A673 (cell line): ENCODE measurements at regions not wholly inside any gene's neighbourhood (a gene's known extent, or its start where the extent isn't known, plus 50 kb on each side); places are given as distances from the start of the nearest gene placed in this dataset.

Source experiments
- BruUV-seq: library from RNA; stranded (reverse); fragments of 400-500 nt; replicated peaks from 2 replicates; lab custom pipeline; 2021; lab: Mats Ljungman, UMichigan
- CTCF ChIA-PET: fragments of 300-600 bp; sonication (Branson Sonifier 250); formaldehyde crosslinking; loops from one replicate; lab custom pipeline; 2022; ENCODE audit warnings: antibody characterized with exemption; lab: Charles Lee
- POLR2A ChIA-PET: fragments of 300-600 bp; sonication (Branson Sonifier 250); formaldehyde crosslinking; loops from one replicate; lab custom pipeline; 2022; ENCODE audit warnings: antibody characterized with exemption; ENCODE audit not compliant: low non-redundant PET; lab: Charles Lee
- DNase-seq: peaks from one replicate; pipeline ENCODE4 v3.0.0-alpha.2; 2015; ENCODE audit warnings: low spot score
- H3K27ac ChIP-seq: fragments of 200-600 bp; sonication (generic); 2 replicates; pipeline ENCODE4 v1.5.1; 2016; ENCODE audit warnings: mixed run types, low read depth, mild to moderate bottlenecking, mixed read lengths, antibody characterized with exemption, low read length; ENCODE audit not compliant: poor library complexity, severe bottlenecking
- H3K27me3 ChIP-seq: fragments of 200-600 bp; sonication (generic); replicated peaks from 2 replicates; pipeline ENCODE4 v1.6.1; 2017; ENCODE audit warnings: mixed run types, low read depth, mild to moderate bottlenecking, mixed read lengths, antibody characterized with exemption, low read length; ENCODE audit not compliant: insufficient read depth, poor library complexity
- H3K36me3 ChIP-seq: fragments of 200-600 bp; sonication (generic); 2 replicates; pipeline ENCODE4 v1.6.1; 2016; ENCODE audit warnings: mixed run types, mild to moderate bottlenecking, mixed read lengths, antibody characterized with exemption, low read length; ENCODE audit not compliant: insufficient read depth, poor library complexity, severe bottlenecking
- H3K4me1 ChIP-seq: fragments of 200-600 bp; sonication (generic); 2 replicates; pipeline ENCODE4 v1.6.1; 2017; ENCODE audit warnings: mixed run types, mild to moderate bottlenecking, mixed read lengths, antibody characterized with exemption, low read length; ENCODE audit not compliant: insufficient read depth, poor library complexity, severe bottlenecking
- H3K4me3 ChIP-seq: fragments of 200-600 bp; sonication (generic); 2 replicates; pipeline ENCODE4 v1.5.1; 2016; ENCODE audit warnings: low read depth, mixed run types, mild to moderate bottlenecking, mixed read lengths, low read length; ENCODE audit not compliant: poor library complexity, severe bottlenecking
- H3K9me3 ChIP-seq: fragments of 200-600 bp; sonication (generic); 2 replicates; pipeline ENCODE4 v1.6.1; 2016; ENCODE audit warnings: mixed run types, low read depth, mild to moderate bottlenecking, mixed read lengths, antibody characterized with exemption, low read length; ENCODE audit not compliant: poor library complexity, severe bottlenecking
- EZH2 ChIP-seq: fragments of 200-600 bp; sonication (generic); IDR thresholded peaks from 2 replicates; pipeline ENCODE4 v1.6.1; 2017; ENCODE audit warnings: borderline replicate concordance, low read depth, mild to moderate bottlenecking, mixed read lengths, antibody characterized with exemption, low read length; ENCODE audit not compliant: poor library complexity, severe bottlenecking
- intact Hi-C: fragments of 100-400 bp; cut with micrococcal nuclease; formaldehyde crosslinking; loops from one replicate; pipeline ENCODE4 v1.10.0; 2022; ENCODE audit not compliant: unreplicated experiment
- TF ChIP-seq, protein P1 (sequence below): fragments of 300-800, 200-600 bp; sonication (generic); conservative IDR thresholded peaks from 2 replicates; pipeline ENCODE4 v1.5.1; 2017; ENCODE audit warnings: low read depth, mild to moderate bottlenecking, antibody characterized with exemption, low read length, moderate library complexity, mixed read lengths

DNA sequence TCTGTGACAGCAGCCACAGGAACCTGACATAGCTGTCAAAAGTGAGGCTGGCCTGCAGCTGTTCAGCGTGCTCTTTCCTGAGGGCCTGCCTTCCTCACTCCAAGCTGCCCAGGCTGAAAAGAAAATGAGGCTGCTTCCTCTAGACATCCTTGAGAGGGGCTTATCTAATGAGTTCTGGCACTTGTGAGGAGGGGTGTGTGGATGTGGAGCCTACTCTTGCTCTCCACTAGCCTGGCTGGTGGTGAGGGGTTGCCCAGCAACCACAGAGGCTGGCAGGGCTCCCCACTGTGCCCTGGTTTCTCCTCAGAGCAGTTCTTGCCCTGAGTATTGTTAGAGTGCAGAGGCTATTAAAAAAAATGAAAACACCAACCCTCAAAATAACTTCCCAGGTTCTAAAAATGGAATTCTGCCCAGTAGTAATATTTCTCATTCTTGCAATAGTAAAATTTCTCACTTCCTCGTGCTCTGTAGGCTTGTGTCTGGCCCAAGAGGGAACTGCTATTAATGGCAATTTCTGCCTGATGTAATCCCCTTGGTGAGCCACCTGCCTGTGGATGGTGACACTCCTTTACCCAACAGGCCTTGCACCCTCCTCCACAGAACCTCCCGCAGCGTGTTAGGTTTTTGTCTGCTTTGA is 52.6 kb upstream of the EPS8L3 start:
- H3K36me3 ChIP-seq: no peaks in the 10 kb centered on the region
- no peaks in the 10 kb centered on the region for H3K27me3 ChIP-seq
- no TSS peak for BruUV-seq
- TF ChIP-seq, protein P1, sequence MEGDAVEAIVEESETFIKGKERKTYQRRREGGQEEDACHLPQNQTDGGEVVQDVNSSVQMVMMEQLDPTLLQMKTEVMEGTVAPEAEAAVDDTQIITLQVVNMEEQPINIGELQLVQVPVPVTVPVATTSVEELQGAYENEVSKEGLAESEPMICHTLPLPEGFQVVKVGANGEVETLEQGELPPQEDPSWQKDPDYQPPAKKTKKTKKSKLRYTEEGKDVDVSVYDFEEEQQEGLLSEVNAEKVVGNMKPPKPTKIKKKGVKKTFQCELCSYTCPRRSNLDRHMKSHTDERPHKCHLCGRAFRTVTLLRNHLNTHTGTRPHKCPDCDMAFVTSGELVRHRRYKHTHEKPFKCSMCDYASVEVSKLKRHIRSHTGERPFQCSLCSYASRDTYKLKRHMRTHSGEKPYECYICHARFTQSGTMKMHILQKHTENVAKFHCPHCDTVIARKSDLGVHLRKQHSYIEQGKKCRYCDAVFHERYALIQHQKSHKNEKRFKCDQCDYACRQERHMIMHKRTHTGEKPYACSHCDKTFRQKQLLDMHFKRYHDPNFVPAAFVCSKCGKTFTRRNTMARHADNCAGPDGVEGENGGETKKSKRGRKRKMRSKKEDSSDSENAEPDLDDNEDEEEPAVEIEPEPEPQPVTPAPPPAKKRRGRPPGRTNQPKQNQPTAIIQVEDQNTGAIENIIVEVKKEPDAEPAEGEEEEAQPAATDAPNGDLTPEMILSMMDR: no peak
- TF ChIP-seq EZH2: no peak
- DNase-seq: no peak
- no peak overlapping the region for H3K27ac ChIP-seq
- intact Hi-C loops: no loop called here
- CTCF ChIA-PET: no interaction called here
- H3K4me3 ChIP-seq: no peak overlapping the region
- POLR2A ChIA-PET: interaction anchor here (0.6 kb wide), 1 partner anchor 21 kb away, joined by 4 read pairs; no protein-coding TSS in a partner anchor
- H3K9me3 ChIP-seq: peaks cover 8% of the 10 kb centered on the region
- H3K4me1 ChIP-seq: no peaks in the 10 kb centered on the region

DNA sequence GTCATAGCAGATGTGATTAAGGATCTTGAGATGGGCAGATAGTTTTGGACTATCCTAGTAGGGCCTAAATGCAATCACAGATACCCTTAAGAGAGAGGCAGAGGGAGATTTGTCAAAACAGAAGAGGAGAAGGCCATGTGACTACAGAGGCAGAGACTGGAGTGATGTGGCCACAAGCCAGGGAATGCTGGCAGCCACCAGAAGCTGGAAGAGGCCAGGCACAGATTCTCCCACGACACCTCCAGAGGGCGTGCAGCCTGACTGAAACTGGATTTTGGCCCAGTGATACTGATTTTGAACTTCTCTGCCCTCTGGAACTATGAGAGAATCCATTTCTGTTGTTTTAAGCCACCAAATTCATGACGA is 52.1 kb upstream of the EPS8L3 start:
- TF ChIP-seq EZH2: no peak
- TF ChIP-seq, protein P1: no peak
- H3K4me3 ChIP-seq: no peak overlapping the region
- intact Hi-C loops: no loop called here
- H3K4me1 ChIP-seq: no peaks in the 10 kb centered on the region
- CTCF ChIA-PET: no interaction called here
- H3K27ac ChIP-seq: no peak overlapping the region
- BruUV-seq: no TSS peak
- POLR2A ChIA-PET: no interaction called here
- DNase-seq: no peak
- H3K36me3 ChIP-seq: no peaks in the 10 kb centered on the region
- H3K27me3 ChIP-seq: no peaks in the 10 kb centered on the region
- peaks cover 8% of the 10 kb centered on the region for H3K9me3 ChIP-seq

DNA sequence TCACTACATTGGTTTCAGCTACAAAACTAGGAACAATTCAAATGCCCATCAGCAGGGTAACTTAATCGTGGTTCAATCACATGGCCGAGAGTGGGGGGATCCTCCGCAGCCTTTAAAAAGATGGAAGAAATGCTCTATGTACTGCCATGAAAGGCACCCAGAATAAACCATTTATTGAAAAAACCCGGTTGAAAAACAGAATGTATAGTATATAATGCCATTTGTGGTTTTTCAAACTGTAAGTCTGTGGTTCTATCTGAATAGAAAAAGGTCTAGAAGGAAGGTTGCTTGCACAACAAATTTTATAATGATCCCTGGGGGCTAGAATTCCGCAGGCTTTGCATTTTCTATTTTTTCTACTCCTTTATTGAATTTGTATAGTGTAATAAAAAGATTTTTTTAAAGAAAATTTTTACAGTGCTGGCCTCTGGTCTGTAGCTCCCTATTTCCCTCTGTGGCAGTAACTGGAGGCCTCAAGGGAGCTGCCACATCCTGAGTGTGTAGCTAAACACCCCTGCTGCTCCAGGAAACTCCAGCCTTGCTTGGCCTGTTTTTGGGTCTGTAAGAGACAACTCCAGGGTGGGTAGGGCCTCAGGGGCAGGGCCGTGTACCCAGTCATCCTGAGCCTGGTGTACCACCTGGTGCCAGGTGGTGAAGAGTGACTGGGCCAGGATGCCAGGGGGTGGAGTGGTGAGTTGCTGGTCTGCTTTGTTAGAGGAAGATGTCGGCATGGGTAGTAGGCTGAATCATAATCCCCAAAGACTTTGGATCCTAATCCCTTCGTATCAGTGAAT is 51.5 kb upstream of the EPS8L3 start:
- H3K27me3 ChIP-seq: no peaks in the 10 kb centered on the region
- TF ChIP-seq EZH2: no peak
- TF ChIP-seq, protein P1: no peak
- DNase-seq: peak; percentile 30
- no peak overlapping the region for H3K4me3 ChIP-seq
- CTCF ChIA-PET: no interaction called here
- no peaks in the 10 kb centered on the region for H3K4me1 ChIP-seq
- BruUV-seq: no TSS peak
- H3K27ac ChIP-seq: no peak overlapping the region
- H3K9me3 ChIP-seq: peaks cover 8% of the 10 kb centered on the region
- H3K36me3 ChIP-seq: no peaks in the 10 kb centered on the region
- POLR2A ChIA-PET: no interaction called here
- intact Hi-C loops: no loop called here
